ENCODE measurements at regions not wholly inside any gene's neighbourhood (a gene's known extent, or its start where the extent isn't known, plus 50 kb on each side); places are given as distances from the start of the nearest gene placed in this dataset.

- TF ChIP-seq POLR2AphosphoS5 (IDR thresholded peaks at IDR 0.05; ENCODE audit: low read depth, low read length) (no peak), TAF1 (IDR thresholded peaks at IDR 0.05; ENCODE audit: borderline replicate concordance, low read depth, low read length) (no peak), POLR2A (IDR thresholded peaks at IDR 0.05; ENCODE audit: low read depth, low read length) (no peak)
- FAIRE-seq = no peak
These were observed 271.2 kb upstream of the AGA start for GRCh38 chr4:177713454-177713853.

DNA sequence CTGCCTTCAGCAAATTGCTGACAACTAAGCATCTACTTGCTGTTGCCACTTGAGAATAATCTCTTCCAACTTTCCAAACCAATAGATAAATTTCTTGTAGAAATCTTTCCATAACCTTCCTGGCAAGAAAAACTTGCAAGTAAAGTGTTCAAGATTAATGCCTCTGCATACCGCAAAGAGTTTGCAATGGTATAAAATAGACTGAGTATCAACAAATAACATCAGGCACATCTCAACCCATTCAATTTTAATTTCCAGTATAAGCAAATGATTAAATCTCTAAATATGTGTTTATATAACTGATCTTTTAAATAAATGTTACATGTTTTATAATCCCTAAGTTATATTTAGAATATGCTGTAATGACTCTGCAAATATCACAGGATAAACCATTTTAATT, 275.2 kb upstream of the AGA start:
- TF ChIP-seq POLR2AphosphoS5 (IDR thresholded peaks at IDR 0.05; ENCODE audit: low read depth, low read length) = no peak
- TF ChIP-seq POLR2A (IDR thresholded peaks at IDR 0.05; ENCODE audit: low read depth, low read length) = no peak
- TF ChIP-seq TAF1 (IDR thresholded peaks at IDR 0.05; ENCODE audit: borderline replicate concordance, low read depth, low read length) = no peak
- FAIRE-seq = no peak

More at GRCh38 chr4:177713454-177713853, 271.2 kb upstream of the AGA start:
- no peak for DNase-seq (ENCODE audit: insufficient read length)

GRCh38 chr4:177718514-177718913, 276.3 kb upstream of the AGA start:
- TF ChIP-seq POLR2A (IDR thresholded peaks at IDR 0.05; ENCODE audit: low read depth, low read length) (no peak), TAF1 (IDR thresholded peaks at IDR 0.05; ENCODE audit: borderline replicate concordance, low read depth, low read length) (no peak), POLR2AphosphoS5 (IDR thresholded peaks at IDR 0.05; ENCODE audit: low read depth, low read length) (no peak)
- DNase-seq (ENCODE audit: insufficient read length) (no peak), FAIRE-seq (no peak)

More for the DNA sequence above, 275.2 kb upstream of the AGA start:
- DNase-seq (ENCODE audit: insufficient read length) = no peak

DNA sequence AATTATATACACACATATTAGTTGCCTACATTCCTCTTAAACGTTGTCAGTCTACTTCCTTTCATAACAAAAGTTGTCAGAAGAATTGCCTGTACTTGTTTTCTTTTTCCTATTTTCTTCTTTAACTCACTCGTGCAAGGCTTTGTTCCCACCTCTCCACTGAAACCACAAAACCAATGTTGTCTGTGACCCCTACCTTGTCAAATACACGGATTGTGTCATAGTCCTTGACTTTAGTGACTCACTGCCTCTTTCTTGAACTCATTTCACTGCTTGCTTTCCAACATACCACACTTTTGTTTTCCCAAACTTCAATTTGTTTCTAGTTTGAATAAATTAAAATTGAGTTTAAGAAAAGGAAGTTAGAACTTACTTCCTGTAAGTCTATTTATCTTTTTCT, 283.9 kb upstream of the AGA start:
- FAIRE-seq (no peak), DNase-seq (ENCODE audit: insufficient read length) (no peak)
- no peak for TF ChIP-seq POLR2AphosphoS5 (IDR thresholded peaks at IDR 0.05; ENCODE audit: low read depth, low read length)
- no peak for TF ChIP-seq TAF1 (IDR thresholded peaks at IDR 0.05; ENCODE audit: borderline replicate concordance, low read depth, low read length)
- TF ChIP-seq POLR2A (IDR thresholded peaks at IDR 0.05; ENCODE audit: low read depth, low read length) = no peak

DNA sequence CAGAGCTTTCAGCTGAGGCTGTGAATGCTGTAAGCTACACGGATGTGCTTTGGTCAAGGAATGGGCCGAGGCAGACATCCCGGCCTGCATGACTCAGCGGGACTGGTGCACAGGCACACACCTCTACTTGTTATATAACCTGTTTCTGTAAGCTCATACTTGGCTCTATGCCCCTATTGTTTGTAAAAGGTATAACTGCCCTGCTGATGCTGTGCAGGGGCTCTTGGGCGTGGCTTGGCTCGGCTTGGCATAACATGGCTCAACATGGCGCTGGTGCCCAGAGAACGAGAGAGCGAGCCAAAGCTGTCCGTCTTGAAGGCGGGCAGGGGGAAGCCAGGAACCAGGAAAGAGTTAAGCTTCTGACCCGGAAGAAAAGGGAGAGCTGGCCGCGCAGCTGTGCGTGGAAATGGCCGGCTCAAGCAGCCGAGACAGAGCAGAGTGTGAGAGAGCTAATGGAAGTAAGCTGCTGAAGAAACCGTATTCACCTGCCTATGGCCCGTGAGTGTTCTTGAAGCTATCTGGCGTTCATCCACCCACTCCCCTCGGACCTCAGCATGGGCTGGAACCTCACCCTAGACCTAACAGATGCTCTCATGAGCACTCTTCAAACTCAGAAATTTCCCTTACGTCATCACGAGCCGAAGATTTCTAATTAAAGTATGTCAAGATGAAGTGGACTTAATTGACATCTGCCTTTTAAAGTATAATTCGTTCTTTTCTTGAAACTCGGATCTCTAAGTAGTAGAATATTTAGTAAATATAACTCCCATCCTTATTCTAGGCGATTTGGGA, 286.3 kb upstream of the AGA start:
- TF ChIP-seq TAF1 (IDR thresholded peaks at IDR 0.05; ENCODE audit: borderline replicate concordance, low read depth, low read length) = no peak
- TF ChIP-seq POLR2AphosphoS5 (IDR thresholded peaks at IDR 0.05; ENCODE audit: low read depth, low read length) = no peak
- TF ChIP-seq POLR2A (IDR thresholded peaks at IDR 0.05; ENCODE audit: low read depth, low read length) = no peak
- no peak for DNase-seq (ENCODE audit: insufficient read length)
- FAIRE-seq = no peak

GRCh38 chr4:177729681-177730080, 287.4 kb upstream of the AGA start:
- FAIRE-seq = no peak
- no peak for DNase-seq (ENCODE audit: insufficient read length)
- TF ChIP-seq TAF1 (IDR thresholded peaks at IDR 0.05; ENCODE audit: borderline replicate concordance, low read depth, low read length) (no peak), POLR2AphosphoS5 (IDR thresholded peaks at IDR 0.05; ENCODE audit: low read depth, low read length) (no peak), POLR2A (IDR thresholded peaks at IDR 0.05; ENCODE audit: low read depth, low read length) (no peak)

DNA sequence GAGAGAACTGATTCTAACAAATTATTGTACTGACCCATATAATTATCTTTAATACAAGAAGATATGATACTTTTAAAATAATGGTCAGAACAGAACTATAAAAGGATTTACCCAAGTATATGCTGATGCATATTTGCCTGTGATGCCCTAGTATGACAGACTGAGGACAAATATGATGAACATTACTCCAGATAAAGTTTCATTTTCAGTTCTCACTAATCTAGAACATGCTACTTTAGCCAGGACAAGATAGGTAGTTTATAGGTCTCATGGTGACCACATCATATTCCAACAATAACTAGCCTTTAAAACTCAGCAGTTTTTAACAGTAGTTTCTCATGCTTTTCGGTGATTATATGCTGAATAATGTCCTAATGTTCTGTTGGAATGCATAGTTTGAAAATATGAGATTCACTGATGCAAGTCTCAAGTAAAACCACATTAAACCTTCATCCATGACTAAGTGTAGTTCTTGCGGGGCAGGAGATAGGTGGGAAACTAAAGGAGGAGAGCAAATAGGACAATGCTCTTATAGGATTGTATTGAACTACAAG, 295.2 kb upstream of the AGA start:
- DNase-seq (ENCODE audit: insufficient read length) (no peak), FAIRE-seq (no peak)
- TF ChIP-seq TAF1 (IDR thresholded peaks at IDR 0.05; ENCODE audit: borderline replicate concordance, low read depth, low read length) (no peak), POLR2A (IDR thresholded peaks at IDR 0.05; ENCODE audit: low read depth, low read length) (no peak), POLR2AphosphoS5 (IDR thresholded peaks at IDR 0.05; ENCODE audit: low read depth, low read length) (no peak)

GRCh38 chr4:177740563-177740962, 298.3 kb upstream of the AGA start:
- TF ChIP-seq POLR2AphosphoS5 (IDR thresholded peaks at IDR 0.05; ENCODE audit: low read depth, low read length) = no peak
- TF ChIP-seq POLR2A (IDR thresholded peaks at IDR 0.05; ENCODE audit: low read depth, low read length) = no peak
- TF ChIP-seq TAF1 (IDR thresholded peaks at IDR 0.05; ENCODE audit: borderline replicate concordance, low read depth, low read length) = no peak
- no peak for DNase-seq (ENCODE audit: insufficient read length)
- FAIRE-seq = no peak

DNA sequence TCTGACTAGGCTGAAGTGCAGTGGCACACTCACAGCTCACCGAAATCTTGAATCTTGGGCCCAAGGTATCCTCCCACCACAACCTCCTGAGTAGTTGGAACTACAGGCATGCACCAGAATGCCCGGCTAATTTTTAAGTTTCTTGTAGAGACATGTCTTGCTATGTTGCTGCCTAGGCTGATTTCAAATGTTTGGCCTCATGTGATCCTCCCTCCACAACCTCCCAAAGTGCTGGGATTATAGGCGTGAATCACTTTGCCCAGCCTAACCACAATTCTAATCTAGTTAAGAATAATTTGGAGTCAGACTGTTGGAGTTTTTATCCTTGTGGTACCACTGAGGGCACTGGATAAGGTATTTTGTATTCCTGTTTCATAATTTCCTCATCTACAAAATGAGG, 317.5 kb upstream of the AGA start:
- FAIRE-seq (no peak), DNase-seq (ENCODE audit: insufficient read length) (no peak)
- TF ChIP-seq POLR2AphosphoS5 (IDR thresholded peaks at IDR 0.05; ENCODE audit: low read depth, low read length) (no peak), TAF1 (IDR thresholded peaks at IDR 0.05; ENCODE audit: borderline replicate concordance, low read depth, low read length) (no peak), POLR2A (IDR thresholded peaks at IDR 0.05; ENCODE audit: low read depth, low read length) (no peak)

DNA sequence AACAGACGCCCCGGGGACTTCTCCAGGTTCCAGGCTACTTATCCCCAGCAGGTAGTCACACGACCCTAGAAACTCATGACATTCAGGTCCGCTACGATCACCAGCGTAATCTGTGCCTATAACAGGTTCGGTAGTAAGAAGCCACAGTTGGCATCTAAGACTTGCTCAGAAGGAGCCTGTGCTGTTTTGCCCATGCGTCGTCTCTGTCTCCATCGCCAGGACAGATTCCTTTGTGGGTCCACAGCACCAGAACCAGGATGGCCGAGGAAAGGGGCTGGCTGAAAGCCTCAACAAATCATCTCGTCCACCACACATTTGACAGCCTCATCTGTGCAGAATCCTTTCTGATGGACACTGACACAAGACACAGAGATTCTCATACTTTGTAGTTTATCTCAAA, 319.5 kb upstream of the AGA start:
- FAIRE-seq = no peak
- no peak for DNase-seq (ENCODE audit: insufficient read length)

GRCh38 chr4:177769155-177769554, 326.9 kb upstream of the AGA start:
- no peak for DNase-seq (ENCODE audit: insufficient read length)
- no peak for TF ChIP-seq TAF1 (IDR thresholded peaks at IDR 0.05; ENCODE audit: borderline replicate concordance, low read depth, low read length)
- FAIRE-seq = no peak

More for the DNA sequence above, 319.5 kb upstream of the AGA start:
- TF ChIP-seq TAF1 (IDR thresholded peaks at IDR 0.05; ENCODE audit: borderline replicate concordance, low read depth, low read length) = no peak
- TF ChIP-seq POLR2AphosphoS5 (IDR thresholded peaks at IDR 0.05; ENCODE audit: low read depth, low read length) = no peak
- no peak for TF ChIP-seq POLR2A (IDR thresholded peaks at IDR 0.05; ENCODE audit: low read depth, low read length)

DNA sequence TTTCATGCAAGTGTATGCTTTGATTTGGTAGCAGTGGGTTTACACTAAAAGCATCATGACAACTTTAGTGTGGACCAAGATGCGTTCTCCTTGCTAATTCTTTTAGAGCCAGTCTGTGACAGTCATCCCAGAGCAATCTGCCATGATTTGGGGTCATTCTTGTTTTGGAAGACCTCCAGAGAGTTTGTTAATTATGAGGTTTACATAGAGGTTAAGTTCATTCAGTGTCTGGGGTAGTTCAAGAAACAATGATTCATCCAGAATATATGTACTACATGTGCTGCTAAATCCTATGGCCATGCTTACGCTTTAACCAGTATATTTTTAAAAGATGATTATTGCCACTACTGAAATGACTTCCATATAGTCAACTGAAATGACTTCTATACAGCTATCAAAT, 328.5 kb upstream of the AGA start:
- no peak for FAIRE-seq
- DNase-seq (ENCODE audit: insufficient read length) = no peak
- TF ChIP-seq POLR2A (IDR thresholded peaks at IDR 0.05; ENCODE audit: low read depth, low read length) = no peak
- no peak for TF ChIP-seq TAF1 (IDR thresholded peaks at IDR 0.05; ENCODE audit: borderline replicate concordance, low read depth, low read length)
- no peak for TF ChIP-seq POLR2AphosphoS5 (IDR thresholded peaks at IDR 0.05; ENCODE audit: low read depth, low read length)
